ENCODE measurements at regions not wholly inside any gene's neighbourhood (a gene's known extent, or its start where the extent isn't known, plus 50 kb on each side); places are given as distances from the start of the nearest gene placed in this dataset.
"Not testable (repeated sequence)": the region's sequence is repeated elsewhere in the genome, so short reads cannot be mapped to it uniquely, and the experiment has no call there.

DNA sequence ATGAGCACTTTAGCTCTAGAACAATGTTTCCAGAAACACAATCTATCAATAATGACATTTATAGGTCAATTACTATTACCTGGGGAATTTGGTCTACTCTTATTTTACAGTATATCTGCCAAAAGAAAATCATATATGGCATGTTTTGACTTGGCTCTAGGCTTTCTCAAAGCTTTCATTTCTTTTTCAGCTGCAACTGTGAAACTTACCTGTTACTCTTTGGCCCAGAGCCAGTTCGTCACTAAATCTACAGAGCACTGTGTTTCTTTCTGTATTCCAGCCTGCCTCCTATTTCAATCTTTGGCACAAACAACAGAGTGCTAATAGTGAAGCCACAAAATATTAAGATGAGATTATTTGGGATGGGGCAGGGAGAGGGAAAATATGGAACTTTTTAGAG lies 76.0 kb downstream of the P2RY1 start:
- no peak overlapping the region for H3K4me3 Mint-ChIP-seq
- no peak for TF ChIP-seq EZH2phosphoT487 (IDR thresholded peaks at IDR 0.05)
- TF ChIP-seq EZH2 (IDR thresholded peaks at IDR 0.05): no peak
- TF ChIP-seq, protein P1, sequence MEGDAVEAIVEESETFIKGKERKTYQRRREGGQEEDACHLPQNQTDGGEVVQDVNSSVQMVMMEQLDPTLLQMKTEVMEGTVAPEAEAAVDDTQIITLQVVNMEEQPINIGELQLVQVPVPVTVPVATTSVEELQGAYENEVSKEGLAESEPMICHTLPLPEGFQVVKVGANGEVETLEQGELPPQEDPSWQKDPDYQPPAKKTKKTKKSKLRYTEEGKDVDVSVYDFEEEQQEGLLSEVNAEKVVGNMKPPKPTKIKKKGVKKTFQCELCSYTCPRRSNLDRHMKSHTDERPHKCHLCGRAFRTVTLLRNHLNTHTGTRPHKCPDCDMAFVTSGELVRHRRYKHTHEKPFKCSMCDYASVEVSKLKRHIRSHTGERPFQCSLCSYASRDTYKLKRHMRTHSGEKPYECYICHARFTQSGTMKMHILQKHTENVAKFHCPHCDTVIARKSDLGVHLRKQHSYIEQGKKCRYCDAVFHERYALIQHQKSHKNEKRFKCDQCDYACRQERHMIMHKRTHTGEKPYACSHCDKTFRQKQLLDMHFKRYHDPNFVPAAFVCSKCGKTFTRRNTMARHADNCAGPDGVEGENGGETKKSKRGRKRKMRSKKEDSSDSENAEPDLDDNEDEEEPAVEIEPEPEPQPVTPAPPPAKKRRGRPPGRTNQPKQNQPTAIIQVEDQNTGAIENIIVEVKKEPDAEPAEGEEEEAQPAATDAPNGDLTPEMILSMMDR (IDR thresholded peaks at IDR 0.05): no peak

DNA sequence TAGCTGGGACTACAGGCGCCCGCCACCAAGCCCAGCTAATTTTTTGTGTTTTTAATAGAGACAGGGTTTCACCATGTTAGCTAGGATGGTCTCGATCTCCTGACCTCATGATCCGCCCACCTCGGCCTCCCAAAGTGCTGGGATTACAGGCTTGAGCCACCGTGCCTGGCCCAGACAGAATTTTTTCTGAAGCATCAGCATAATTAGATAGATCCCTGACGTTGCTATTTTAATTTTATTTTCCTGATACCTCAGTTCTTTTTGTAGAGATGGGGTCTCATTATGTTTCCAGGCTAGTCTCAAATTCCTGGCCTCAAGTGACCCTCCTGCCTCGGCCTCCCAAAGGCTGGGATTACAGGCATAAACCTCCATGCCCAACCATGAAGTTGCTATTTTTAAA lies 79.8 kb downstream of the P2RY1 start:
- not testable (repeated sequence) for H3K9me3 ChIP-seq (ENCODE audit: low read depth); H3K4me1 ChIP-seq; H3K4me3 Mint-ChIP-seq; H4K20me1 ChIP-seq (ENCODE audit: low read depth); H3K4me1 Mint-ChIP-seq; H3K4me2 ChIP-seq; H3K79me2 ChIP-seq (ENCODE audit: low read depth); H3K4me3 ChIP-seq; H3K9ac ChIP-seq; H3K36me3 ChIP-seq; H3K27me3 ChIP-seq; DNase-seq (ENCODE audit: low spot score); H3K36me3 Mint-ChIP-seq; H2AFZ ChIP-seq (replicated peaks); H3K27me3 Mint-ChIP-seq (ENCODE audit: insufficient read depth, low read depth); H3K27ac ChIP-seq; H3K27ac Mint-ChIP-seq; H3F3A ChIP-seq (ENCODE audit: low read depth); H3K9me3 Mint-ChIP-seq

More for the DNA sequence above, 76.0 kb downstream of the P2RY1 start:
- Histone ChIP-seq H3K36me3 (no peaks in the 10 kb centered on the region), H3F3A (ENCODE audit: low read depth) (no peaks in the 10 kb centered on the region), H3K4me1 (no peaks in the 10 kb centered on the region), H3K4me2 (no peak overlapping the region), H4K20me1 (ENCODE audit: low read depth) (no peaks in the 10 kb centered on the region), H2AFZ (replicated peaks) (no peak overlapping the region), H3K27me3 (no peaks in the 10 kb centered on the region), H3K79me2 (ENCODE audit: low read depth) (no peaks in the 10 kb centered on the region), H3K9ac (no peak overlapping the region), H3K4me3 (no peak overlapping the region), H3K27ac (no peak overlapping the region), H3K9me3 (ENCODE audit: low read depth) (no peaks in the 10 kb centered on the region)
- H3K27ac Mint-ChIP-seq: no peak overlapping the region
- H3K36me3 Mint-ChIP-seq: no peaks in the 10 kb centered on the region
- no peaks in the 10 kb centered on the region for H3K4me1 Mint-ChIP-seq
- H3K9me3 Mint-ChIP-seq: no peaks in the 10 kb centered on the region
- no peak for DNase-seq (ENCODE audit: low spot score)
- H3K27me3 Mint-ChIP-seq (ENCODE audit: insufficient read depth, low read depth): peaks cover 4% of the 10 kb centered on the region

DNA sequence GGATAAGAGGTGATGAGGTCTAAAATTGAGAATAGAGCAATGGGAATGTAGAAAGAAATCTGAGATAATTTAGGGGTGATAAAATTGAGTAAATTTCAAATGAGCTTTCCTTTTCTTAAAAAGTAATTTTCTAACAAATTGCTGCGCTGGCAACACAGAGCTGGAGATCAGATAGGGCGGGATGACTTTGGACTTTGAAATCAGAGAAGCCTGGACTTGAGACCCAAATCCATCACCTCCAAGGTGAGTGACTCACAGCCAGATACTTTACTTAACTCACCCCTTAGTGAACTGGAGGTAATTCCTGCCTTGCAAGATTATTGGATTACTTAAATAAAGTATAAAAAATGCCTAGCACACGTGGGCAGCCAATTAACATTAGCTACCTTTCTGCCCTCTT lies 80.8 kb downstream of the P2RY1 start:
- no peak overlapping the region for H3K4me3 ChIP-seq
- H3K9ac ChIP-seq: no peak overlapping the region
- no peaks in the 10 kb centered on the region for H3K27me3 ChIP-seq
- DNase-seq (ENCODE audit: low spot score): no peak
- H3K36me3 Mint-ChIP-seq: no peaks in the 10 kb centered on the region
- H2AFZ ChIP-seq (replicated peaks): no peak overlapping the region
- TF ChIP-seq, protein P1 (IDR thresholded peaks at IDR 0.05): no peak
- TF ChIP-seq EZH2phosphoT487 (IDR thresholded peaks at IDR 0.05) (no peak), EZH2 (IDR thresholded peaks at IDR 0.05) (no peak)
- H3K4me1 ChIP-seq: no peaks in the 10 kb centered on the region
- H3K27ac Mint-ChIP-seq: no peak overlapping the region
- no peaks in the 10 kb centered on the region for H3K9me3 ChIP-seq (ENCODE audit: low read depth)
- no peaks in the 10 kb centered on the region for H3K79me2 ChIP-seq (ENCODE audit: low read depth)
- H3K27ac ChIP-seq: no peak overlapping the region
- H3K4me3 Mint-ChIP-seq: no peak overlapping the region
- H3K27me3 Mint-ChIP-seq (ENCODE audit: insufficient read depth, low read depth): peaks cover 4% of the 10 kb centered on the region
- H4K20me1 ChIP-seq (ENCODE audit: low read depth): no peaks in the 10 kb centered on the region
- no peaks in the 10 kb centered on the region for H3K9me3 Mint-ChIP-seq
- H3K4me2 ChIP-seq: no peak overlapping the region
- H3K36me3 ChIP-seq: no peaks in the 10 kb centered on the region
- H3F3A ChIP-seq (ENCODE audit: low read depth): no peaks in the 10 kb centered on the region
- no peaks in the 10 kb centered on the region for H3K4me1 Mint-ChIP-seq

DNA sequence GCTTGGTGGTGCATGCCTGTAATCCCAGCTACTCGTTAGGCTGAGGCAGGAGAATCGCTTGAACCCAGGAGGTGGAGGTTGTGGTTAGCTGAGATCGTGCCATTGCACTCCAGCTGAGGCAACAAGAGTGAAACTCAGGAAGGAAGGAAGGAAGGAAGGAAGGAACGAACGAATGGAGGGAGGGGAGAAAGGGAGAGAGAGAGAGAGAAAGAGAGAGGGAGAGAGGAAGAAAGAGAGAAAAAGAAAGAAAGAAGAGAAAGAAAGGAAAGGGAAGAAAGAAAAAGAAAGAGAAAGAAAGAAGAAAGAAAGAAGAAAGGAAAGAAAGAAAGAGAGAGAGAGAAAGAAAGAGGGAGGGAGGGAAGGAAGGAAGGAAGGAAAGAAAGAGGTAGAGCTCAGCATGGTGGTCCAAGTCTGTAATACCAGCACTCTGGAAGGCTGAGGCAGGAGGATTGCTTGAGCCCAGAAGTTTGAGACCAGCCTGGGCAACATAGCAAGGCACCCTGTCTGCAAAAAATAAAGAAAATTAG lies 81.9 kb downstream of the P2RY1 start:
- TF ChIP-seq, protein P1 (IDR thresholded peaks at IDR 0.05): no peak
- TF ChIP-seq EZH2 (IDR thresholded peaks at IDR 0.05) (no peak), EZH2phosphoT487 (IDR thresholded peaks at IDR 0.05) (no peak)
- no peak overlapping the region for H3K27ac ChIP-seq
- H3K27ac Mint-ChIP-seq: no peak overlapping the region

More for the DNA sequence above, 81.9 kb downstream of the P2RY1 start:
- no peak overlapping the region for H3K4me3 ChIP-seq
- no peak overlapping the region for H3K9ac ChIP-seq
- no peaks in the 10 kb centered on the region for H3K4me1 Mint-ChIP-seq
- H3K79me2 ChIP-seq (ENCODE audit: low read depth): no peaks in the 10 kb centered on the region
- H3K4me1 ChIP-seq: no peaks in the 10 kb centered on the region
- peaks cover 4% of the 10 kb centered on the region for H3K27me3 Mint-ChIP-seq (ENCODE audit: insufficient read depth, low read depth)
- H3K9me3 Mint-ChIP-seq: no peaks in the 10 kb centered on the region
- no peaks in the 10 kb centered on the region for H3K36me3 Mint-ChIP-seq
- H3K36me3 ChIP-seq: no peaks in the 10 kb centered on the region
- no peak overlapping the region for H3K4me2 ChIP-seq
- no peaks in the 10 kb centered on the region for H3F3A ChIP-seq (ENCODE audit: low read depth)
- H3K4me3 Mint-ChIP-seq: no peak overlapping the region
- no peak for DNase-seq (ENCODE audit: low spot score)
- H4K20me1 ChIP-seq (ENCODE audit: low read depth): no peaks in the 10 kb centered on the region
- no peaks in the 10 kb centered on the region for H3K27me3 ChIP-seq
- H3K9me3 ChIP-seq (ENCODE audit: low read depth): no peaks in the 10 kb centered on the region
- no peak overlapping the region for H2AFZ ChIP-seq (replicated peaks)
